ENCODE measurements at regions not wholly inside any gene's neighbourhood (a gene's known extent, or its start where the extent isn't known, plus 50 kb on each side); places are given as distances from the start of the nearest gene placed in this dataset.

- Histone ChIP-seq H3K9me3 (no peaks in the 10 kb centered on the region), H3K4me1 (no peaks in the 10 kb centered on the region), H3K4me2 (no peak overlapping the region), H3K27ac (no peak overlapping the region), H3K4me3 (no peak overlapping the region)
- ATAC-seq, result no peak
- DNase-seq (ENCODE audit: low read depth in 1 of 2, low spot score in 1 of 2), result no peak
- no peak for FAIRE-seq
- CTCF ChIA-PET, result interaction anchor here (1.3 kb wide), 1 partner anchor 15 kb away, joined by 4 read pairs; no protein-coding TSS in a partner anchor
- no peak for TF ChIP-seq NPAS2 (CRISPR knock-in tag; IDR thresholded peaks at IDR 0.05; ENCODE audit: borderline replicate concordance)
- no peak for TF ChIP-seq ESRRA (IDR thresholded peaks at IDR 0.05; ENCODE audit: borderline replicate concordance, low read length)
- TF ChIP-seq CBX8 (IDR thresholded peaks at IDR 0.05), result no peak
- POLR2A ChIA-PET, result no interaction called here
- 30% methylated on average over 1 of the region's 1 CpG for WGBS (ENCODE audit: missing lambda C conversion rate)
Measured at GRCh38 chr3:102688556-102688930, 253.7 kb downstream of the ZPLD1 start.

- Histone ChIP-seq H3K4me3 (no peak overlapping the region), H3K9me3 (no peaks in the 10 kb centered on the region), H3K27ac (no peak overlapping the region), H3K4me1 (no peaks in the 10 kb centered on the region), H3K4me2 (no peak overlapping the region)
- TF ChIP-seq ZNF302 (CRISPR knock-in tag; IDR thresholded peaks at IDR 0.05) (no peak), FOXS1 (CRISPR knock-in tag; IDR thresholded peaks at IDR 0.05) (no peak), JUNB (IDR thresholded peaks at IDR 0.05) (no peak), ATOH8 (CRISPR knock-in tag; IDR thresholded peaks at IDR 0.05; ENCODE audit: low read depth) (no peak), TFCP2L1 (CRISPR knock-in tag; IDR thresholded peaks at IDR 0.05) (no peak), RCOR1 (IDR thresholded peaks at IDR 0.05; ENCODE audit: low read depth, low read length) (no peak), KDM5A (IDR thresholded peaks at IDR 0.05) (no peak), RAD21 (conservative IDR thresholded peaks at IDR 0.05 in 1 of 2, IDR thresholded peaks at IDR 0.05 in 1 of 2) (no peak), POLR2A (IDR thresholded peaks at IDR 0.05; ENCODE audit: low read length) (no peak), CHD2 (IDR thresholded peaks at IDR 0.05; ENCODE audit: low read length, partially characterized antibody) (no peak), EHF (CRISPR knock-in tag; IDR thresholded peaks at IDR 0.05) (no peak), BHLHE40 (IDR thresholded peaks at IDR 0.05; ENCODE audit: low read depth, low read length) (no peak), ZC3H11A (IDR thresholded peaks at IDR 0.05) (no peak), NR3C1 (IDR thresholded peaks at IDR 0.05) (no peak), HOXA7 (CRISPR knock-in tag; IDR thresholded peaks at IDR 0.05) (no peak), BCL3 (IDR thresholded peaks at IDR 0.05) (no peak), CBX8 (IDR thresholded peaks at IDR 0.05) (no peak), SREBF2 (IDR thresholded peaks at IDR 0.05) (no peak)
- FAIRE-seq, result no peak
- ChIA-PET CTCF (interaction anchor here (2.6 kb wide), 1 partner anchor 18 kb away, joined by 13 read pairs; no protein-coding TSS in a partner anchor), POLR2A (no interaction called here)
- DNase-seq (ENCODE audit: low read depth in 1 of 2, low spot score in 1 of 2), result no peak
- no peak for ATAC-seq
- WGBS (ENCODE audit: missing lambda C conversion rate), result 32% methylated on average over 2 of the region's 2 CpGs
Measured at GRCh38 chr3:102691507-102691906, 256.7 kb downstream of the ZPLD1 start.

GRCh38 chr3:102699104-102699818 lies 264.4 kb downstream of the ZPLD1 start:
- ATAC-seq (no peak), DNase-seq (ENCODE audit: low read depth in 1 of 2, low spot score in 1 of 2) (no peak), FAIRE-seq (no peak)
- H3K27ac ChIP-seq, result no peak overlapping the region
- ChIA-PET CTCF (interaction anchor here (2.0 kb wide), 1 partner anchor 26 kb away, joined by 4 read pairs; no protein-coding TSS in a partner anchor), POLR2A (no interaction called here)
- H3K4me3 ChIP-seq, result no peak overlapping the region
- H3K4me2 ChIP-seq, result no peak overlapping the region
- no peak for TF ChIP-seq ZC3H11A (IDR thresholded peaks at IDR 0.05)
- no peak for TF ChIP-seq ZFP36 (IDR thresholded peaks at IDR 0.05; ENCODE audit: borderline replicate concordance, partially characterized antibody)
- no peak for TF ChIP-seq KDM1A (IDR thresholded peaks at IDR 0.05; ENCODE audit: low read depth)
- WGBS (ENCODE audit: missing lambda C conversion rate), result 16% methylated on average over 5 of the region's 5 CpGs
- H3K9me3 ChIP-seq, result no peaks in the 10 kb centered on the region
- no peaks in the 10 kb centered on the region for H3K4me1 ChIP-seq

Data from A549 (cell line).